K562 (cell line): ENCODE measurements at regions not wholly inside any gene's neighbourhood (a gene's known extent, or its start where the extent isn't known, plus 50 kb on each side); places are given as distances from the start of the nearest gene placed in this dataset.

Experiments used
- ATAC-seq: fragments of 200-7000 bp; cut with Tn5 transposase; 3 replicates; pipeline ENCODE4 v1.9.1; 2020; ENCODE audit warnings: moderate library complexity
- BruUV-seq: library from RNA; stranded (reverse); fragments of 400-500 nt; replicated peaks from 2 replicates; lab custom pipeline; 2021; lab: Mats Ljungman, UMichigan
- CTCF ChIA-PET: fragments of 300-600 bp; formaldehyde crosslinking; extraction: SDS; loops from one replicate; lab custom pipeline; 2021; ENCODE audit warnings: low intra/inter-chr PET ratio; lab: Yijun Ruan, JAX
- POLR2A ChIA-PET: fragments of 300-600, 350-650 bp; sonication (Branson Sonifier 250); formaldehyde crosslinking; extraction: SDS; loops from one replicate; lab custom pipeline; 2021; ENCODE audit warnings: antibody characterized with exemption, inconsistent platforms; lab: Yijun Ruan, JAX
- DNase-seq, 4 experiments: peaks; one replicate each; pipeline versions ENCODE4 v3.0.0 to v3.0.0-alpha.2; 2011 to 2018; ENCODE audit warnings: low spot score in 3 of 4, mixed read lengths in 3 of 4; ENCODE audit errors: extremely low read depth in 1 of 4
- FAIRE-seq: peaks from 2 replicates; lab custom pipeline; 2011; peaks lifted over from hg19 to GRCh38; lab: Jason Lieb, UNC
- H2AFZ ChIP-seq: 2 replicates; pipeline ENCODE4 v1.6.0; 2011; ENCODE audit warnings: low read depth, low read length, control low read depth, inconsistent platforms
- H3K27ac ChIP-seq: fragments of 200-600 bp; 3 replicates; pipeline ENCODE4 v1.8.0; 2011; ENCODE audit warnings: low read depth, mild to moderate bottlenecking, control low read depth, inconsistent platforms, low read length, moderate library complexity, mixed read lengths; ENCODE audit errors: extremely low read depth
- H3K27me3 ChIP-seq, 2 experiments: fragments of 300-600 bp in 1 of 2; 2 replicates in 1 of 2; 3 replicates in 1 of 2; pipeline versions ENCODE4 v1.6.0 to v1.8.0; 2011; ENCODE audit warnings: inconsistent platforms in 2 of 2, low read length in 2 of 2, mild to moderate bottlenecking in 1 of 2, mixed read lengths in 1 of 2, moderate library complexity in 1 of 2; ENCODE audit not compliant: control insufficient read depth in 2 of 2, insufficient read depth in 2 of 2
- H3K36me3 ChIP-seq: fragments of 300-600 bp; 3 replicates; pipeline ENCODE4 v1.8.0; 2011; ENCODE audit warnings: mild to moderate bottlenecking, low read length, inconsistent platforms; ENCODE audit not compliant: control insufficient read depth, insufficient read depth
- H3K4me1 ChIP-seq, 2 experiments: fragments of 200-600 bp in 1 of 2; replicated peaks in 1 of 2; 2 replicates in 1 of 2; 3 replicates in 1 of 2; pipeline versions ENCODE4 v1.5.1 to v1.8.0; 2011; ENCODE audit warnings: inconsistent platforms in 2 of 2, low read length in 2 of 2, mild to moderate bottlenecking in 1 of 2, mixed read lengths in 1 of 2, moderate library complexity in 1 of 2; ENCODE audit not compliant: control insufficient read depth in 2 of 2, insufficient read depth in 2 of 2
- H3K4me2 ChIP-seq: 2 replicates; pipeline ENCODE4 v1.6.1; 2011; ENCODE audit warnings: low read length, control low read depth, inconsistent platforms, mixed read lengths; ENCODE audit not compliant: insufficient read depth
- H3K4me3 ChIP-seq: fragments of 200-600 bp; sonication (generic), shearing (Covaris generic); 2 replicates; pipeline ENCODE4 v1.5.1; 2016; ENCODE audit warnings: control low read depth, inconsistent platforms
- H3K79me2 ChIP-seq: fragments of 200-600 bp; 3 replicates; pipeline ENCODE4 v1.8.0; 2011; ENCODE audit warnings: low read length, inconsistent platforms; ENCODE audit not compliant: control insufficient read depth, insufficient read depth
- H3K9ac ChIP-seq, 2 experiments: 2 replicates each; pipeline versions ENCODE4 v1.6.0 to v1.6.1; 2011; ENCODE audit warnings: low read depth in 2 of 2, low read length in 2 of 2, control low read depth in 1 of 2, inconsistent platforms in 1 of 2, mild to moderate bottlenecking in 1 of 2, mixed read lengths in 1 of 2; ENCODE audit not compliant: insufficient read depth in 1 of 2
- H3K9me1 ChIP-seq: one replicate; pipeline ENCODE4 v1.6.0; 2011; ENCODE audit warnings: inconsistent platforms, mild to moderate bottlenecking, low read length, moderate library complexity; ENCODE audit not compliant: control insufficient read depth, insufficient read depth
- H3K9me3 ChIP-seq: replicated peaks from 2 replicates; pipeline ENCODE4 v1.5.1; 2011; ENCODE audit warnings: low read depth, low read length, inconsistent platforms; ENCODE audit not compliant: control insufficient read depth, insufficient read depth
- H4K20me1 ChIP-seq: replicated peaks from 2 replicates; pipeline ENCODE4 v1.6.1; 2011; ENCODE audit warnings: low read length, inconsistent platforms, mixed read lengths; ENCODE audit not compliant: control insufficient read depth, insufficient read depth
- BHLHE40 ChIP-seq: IDR thresholded peaks from 2 replicates; pipeline ENCODE4 v1.6.1; 2011; ENCODE audit warnings: low read length, improper control_type of control experiment
- CBFA2T2 ChIP-seq: fragments of 450-650 bp; conservative IDR thresholded peaks from 2 replicates; pipeline ENCODE4 v1.6.1; 2017; ENCODE audit warnings: mild to moderate bottlenecking
- ELF2 ChIP-seq: fragments of 250-450 bp; sonication (Bioruptor Pico); IDR thresholded peaks from 2 replicates; pipeline ENCODE4 v1.5.0; 2021; ENCODE audit warnings: mild to moderate bottlenecking
- FOXJ3 ChIP-seq: sonication (generic); formaldehyde crosslinking; IDR thresholded peaks from 2 replicates; pipeline ENCODE4 v1.4.0; 2020; ENCODE audit warnings: mild to moderate bottlenecking, missing genetic modification reagents
- GABPB2 ChIP-seq: fragments of 250-450 bp; sonication (Bioruptor Pico); conservative IDR thresholded peaks from 2 replicates; pipeline ENCODE4 v1.5.1; 2021; ENCODE audit warnings: mild to moderate bottlenecking
- MCM5 ChIP-seq: fragments of 450-650 bp; IDR thresholded peaks from 2 replicates; pipeline ENCODE4 v1.6.1; 2016; ENCODE audit warnings: low read depth
- NFATC3 ChIP-seq: fragments of 450-650 bp; IDR thresholded peaks from 2 replicates; pipeline ENCODE4 v1.6.1; 2017; ENCODE audit warnings: mild to moderate bottlenecking
- NFE2L1 ChIP-seq: fragments of 450-650 bp; IDR thresholded peaks from 2 replicates; pipeline ENCODE4 v1.6.1; 2016; ENCODE audit warnings: missing genetic modification characterization, low read depth, mild to moderate bottlenecking, missing compliant biosample characterization, moderate library complexity, borderline replicate concordance
- SMAD4 ChIP-seq: fragments of 250-450 bp; sonication (Bioruptor Pico); conservative IDR thresholded peaks from 2 replicates; pipeline ENCODE4 v1.8.0; 2021; ENCODE audit warnings: inconsistent platforms, mild to moderate bottlenecking, moderate library complexity
- STAT6 ChIP-seq: sonication (generic); formaldehyde crosslinking; IDR thresholded peaks from 2 replicates; pipeline ENCODE4 v1.8.1; 2023; ENCODE audit warnings: mild to moderate bottlenecking, missing genetic modification reagents
- ZBTB26 ChIP-seq: fragments of 450-650 bp; formaldehyde crosslinking; IDR thresholded peaks from 2 replicates; pipeline ENCODE4 v1.4.0; 2022; ENCODE audit warnings: missing genetic modification characterization
- ZC3H11A ChIP-seq: IDR thresholded peaks from 2 replicates; pipeline ENCODE4 v1.6.1; 2012; ENCODE audit warnings: low read depth, low read length, improper control_type of control experiment
- ZNF232 ChIP-seq: sonication (generic); formaldehyde crosslinking; IDR thresholded peaks from 2 replicates; pipeline ENCODE4 v1.8.0; 2022; ENCODE audit warnings: mild to moderate bottlenecking, missing genetic modification reagents
- ZNF3 ChIP-seq: fragments of 250-450 bp; sonication (Bioruptor Pico); IDR thresholded peaks from 2 replicates; pipeline ENCODE4 v1.5.0; 2021; ENCODE audit warnings: mild to moderate bottlenecking, moderate library complexity
- ZNF511 ChIP-seq: sonication (generic); formaldehyde crosslinking; IDR thresholded peaks from 2 replicates; pipeline ENCODE4 v1.8.0; 2022; ENCODE audit warnings: mild to moderate bottlenecking, missing genetic modification reagents
- WGBS: fragments of 100-300 bp; shearing (Covaris generic); methylation state at CpG from one replicate; pipeline ENCODE4 v1.1.6; 2016; ENCODE audit warnings: low coverage, mixed read lengths; ENCODE audit not compliant: insufficient coverage; ENCODE audit errors: missing lambda C conversion rate; 5-methylcytosine and 5-hydroxymethylcytosine counted together
- in situ Hi-C: fragments of 300-500 bp; cut with MboI; formaldehyde crosslinking; loops from 4 replicates; pipeline ENCODE4 v1.15.0; 2018; ENCODE audit warnings: inconsistent platforms, mixed read lengths
- intact Hi-C: fragments of 100-400 bp; cut with micrococcal nuclease; formaldehyde crosslinking; loops from 2 replicates; pipeline ENCODE4 v1.14.2; 2022

DNA sequence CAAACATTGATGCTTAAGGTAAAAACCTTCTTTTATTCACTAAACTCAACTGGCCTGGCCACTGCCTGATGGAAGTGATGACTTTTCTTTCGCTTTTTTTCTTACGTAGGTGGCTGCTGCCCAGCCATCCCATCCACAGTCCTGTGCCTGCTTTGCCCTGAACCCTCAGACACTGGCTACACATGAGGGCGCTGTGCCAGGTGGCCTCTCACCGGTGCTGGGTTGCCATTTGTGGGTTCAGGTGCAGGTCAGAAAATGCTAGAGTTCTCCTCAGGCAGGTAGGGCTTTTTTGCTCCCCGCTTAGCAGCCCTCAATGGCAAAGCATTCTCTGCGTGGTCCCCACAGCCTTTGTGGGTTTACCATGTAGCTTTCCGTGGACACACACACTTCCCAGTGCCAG is 88.3 kb upstream of the PRR23E start:
- H3K9me3 ChIP-seq = no peaks in the 10 kb centered on the region
- TF ChIP-seq BHLHE40 (no peak), NFE2L1 (tag) (no peak), NFATC3 (no peak), FOXJ3 (CRISPR knock-in tag) (no peak), ZBTB26 (CRISPR knock-in tag) (no peak), ELF2 (CRISPR knock-in tag) (no peak), MCM5 (no peak), ZNF232 (no peak), CBFA2T2 (no peak), SMAD4 (CRISPR knock-in tag) (no peak), ZC3H11A (no peak), GABPB2 (CRISPR knock-in tag) (no peak), ZNF3 (CRISPR knock-in tag) (no peak), STAT6 (no peak), ZNF511 (CRISPR knock-in tag) (no peak)
- TF ChIP-seq, all 486 proteins: peak for 0
- no peaks in the 10 kb centered on the region for H3K4me1 ChIP-seq
- H3K9ac ChIP-seq = no peak overlapping the region
- no peak overlapping the region for H3K4me2 ChIP-seq
- no peaks in the 10 kb centered on the region for H3K9me1 ChIP-seq
- H3K27me3 ChIP-seq = peaks cover 8 to 51% of the 10 kb centered on the region in 2 experiments; a peak in 3 of 5 replicates
- POLR2A ChIA-PET = interaction anchor here (0.7 kb wide), 1 partner anchor 94 kb away, joined by 3 read pairs; no protein-coding TSS in a partner anchor
- intact Hi-C loops = no loop called here
- FAIRE-seq (no peak), ATAC-seq (no peak), DNase-seq (no peak)
- 5% methylated on average over 7 of the region's 7 CpGs for WGBS
- no peaks in the 10 kb centered on the region for H3K79me2 ChIP-seq
- no TSS peak for BruUV-seq
- H4K20me1 ChIP-seq = no peaks in the 10 kb centered on the region
- no peak overlapping the region for H3K27ac ChIP-seq
- no peaks in the 10 kb centered on the region for H3K36me3 ChIP-seq
- no peak overlapping the region for H3K4me3 ChIP-seq
- CTCF ChIA-PET = no interaction called here
- in situ Hi-C loops = no loop called here
- no peak overlapping the region for H2AFZ ChIP-seq
